A549 (cell line): ENCODE measurements at regions not wholly inside any gene's neighbourhood (a gene's known extent, or its start where the extent isn't known, plus 50 kb on each side); places are given as distances from the start of the nearest gene placed in this dataset.

Source experiments
- ATAC-seq, 2 experiments: fragments of 200-7000 bp in 1 of 2; fragments of >200 bp in 1 of 2; cut with Nextera tagmentation in 1 of 2; cut with Tn5 transposase in 1 of 2; 3 replicates each; pipeline versions ENCODE4 v1.8.0 to v1.9.1; 2018 to 2020; ENCODE audit warnings: mild to moderate bottlenecking in 1 of 2, moderate library complexity in 1 of 2
- CTCF ChIA-PET: fragments of 300-600 bp; sonication (Branson Sonifier 250); formaldehyde crosslinking; extraction: SDS; loops from one replicate; lab custom pipeline; 2021; ENCODE audit warnings: antibody characterized with exemption, inconsistent platforms; lab: Yijun Ruan, JAX
- POLR2A ChIA-PET: fragments of 350-600 bp; formaldehyde crosslinking; extraction: SDS; loops from one replicate; lab custom pipeline; 2021; ENCODE audit warnings: antibody characterized with exemption, inconsistent platforms; lab: Yijun Ruan, JAX
- DNase-seq, 2 experiments: peaks; one replicate each; pipeline versions ENCODE4 v3.0.0 to v3.0.0-alpha.2; 2011 to 2016; ENCODE audit warnings: low read depth in 1 of 2, low spot score in 1 of 2
- FAIRE-seq: peaks from 2 replicates; lab custom pipeline; 2011; peaks lifted over from hg19 to GRCh38; lab: Jason Lieb, UNC
- H3K27ac ChIP-seq, 2 experiments: fragments of >200 bp; sonication (Bioruptor Twin); formaldehyde crosslinking; 3 replicates each; pipeline ENCODE4 v1.5.1; 2016 to 2017
- H3K4me1 ChIP-seq: fragments of >200 bp; sonication (Bioruptor Twin); formaldehyde crosslinking; 3 replicates; pipeline ENCODE4 v1.6.1; 2016
- H3K4me2 ChIP-seq: fragments of >200 bp; sonication (Bioruptor Twin); formaldehyde crosslinking; 3 replicates; pipeline ENCODE4 v1.6.1; 2016
- H3K4me3 ChIP-seq: fragments of >200 bp; sonication (Bioruptor Twin); formaldehyde crosslinking; 3 replicates; pipeline ENCODE4 v1.5.1; 2016
- H3K9me3 ChIP-seq: fragments of >200 bp; sonication (Bioruptor Twin); formaldehyde crosslinking; 3 replicates; pipeline ENCODE4 v1.6.1; 2016
- ATOH8 ChIP-seq: fragments of 250-450 bp; sonication (Bioruptor Pico); IDR thresholded peaks from 2 replicates; pipeline ENCODE4 v1.5.0; 2020; ENCODE audit warnings: low read depth, mild to moderate bottlenecking, moderate library complexity
- BCL3 ChIP-seq: fragments of >200 bp; sonication (Bioruptor Twin); formaldehyde crosslinking; IDR thresholded peaks from 3 replicates; pipeline ENCODE4 v1.6.1; 2016
- BHLHE40 ChIP-seq: IDR thresholded peaks from 2 replicates; pipeline ENCODE4 v1.6.1; 2012; ENCODE audit warnings: low read depth, low read length, inconsistent platforms
- CBX2 ChIP-seq: fragments of 200-600 bp; sonication (generic); IDR thresholded peaks from 2 replicates; pipeline ENCODE4 v1.6.1; 2016; ENCODE audit warnings: low read depth, mild to moderate bottlenecking, borderline replicate concordance
- CHD4 ChIP-seq: fragments of 200-600 bp; sonication (generic); IDR thresholded peaks from 2 replicates; pipeline ENCODE4 v1.6.1; 2016; ENCODE audit warnings: antibody characterized with exemption, mild to moderate bottlenecking, borderline replicate concordance
- CTCF ChIP-seq: fragments of >200 bp; sonication (Bioruptor Twin); formaldehyde crosslinking; IDR thresholded peaks from 3 replicates; pipeline ENCODE4 v1.5.1; 2016
- E2F6 ChIP-seq: IDR thresholded peaks from 2 replicates; pipeline ENCODE4 v1.6.1; 2012; ENCODE audit warnings: low read depth, borderline replicate concordance
- EHMT2 ChIP-seq: fragments of 200-600 bp; sonication (generic); IDR thresholded peaks from 2 replicates; pipeline ENCODE4 v1.6.1; 2016; ENCODE audit warnings: antibody characterized with exemption, low read depth, mild to moderate bottlenecking, moderate library complexity
- ELK1 ChIP-seq: fragments of 150-350 bp; IDR thresholded peaks from 2 replicates; pipeline ENCODE4 v1.6.1; 2014; ENCODE audit warnings: low read depth, mild to moderate bottlenecking, low read length
- EP300 ChIP-seq, 2 experiments: fragments of >200 bp; sonication (Bioruptor Twin); formaldehyde crosslinking; IDR thresholded peaks; 2 replicates in 1 of 2; 3 replicates in 1 of 2; pipeline ENCODE4 v1.6.1; 2016 to 2017
- FOSB ChIP-seq: fragments of 250-450 bp; sonication (Bioruptor Pico); IDR thresholded peaks from 2 replicates; pipeline ENCODE4 v1.5.0; 2020; ENCODE audit warnings: mild to moderate bottlenecking, moderate library complexity
- FOXS1 ChIP-seq: fragments of 250-450 bp; sonication (Bioruptor Pico); IDR thresholded peaks from 2 replicates; pipeline ENCODE4 v1.5.0; 2020; ENCODE audit warnings: mild to moderate bottlenecking, moderate library complexity
- HOXA7 ChIP-seq: fragments of 250-450 bp; sonication (Bioruptor Pico); IDR thresholded peaks from 2 replicates; pipeline ENCODE4 v1.5.0; 2020; ENCODE audit warnings: mild to moderate bottlenecking, moderate library complexity
- MAX ChIP-seq: IDR thresholded peaks from 2 replicates; pipeline ENCODE4 v1.6.1; 2012
- NR3C1 ChIP-seq: fragments of >200 bp; sonication (Bioruptor Twin); formaldehyde crosslinking; IDR thresholded peaks from 3 replicates; pipeline ENCODE4 v1.6.1; 2017
- PBX3 ChIP-seq: IDR thresholded peaks from 2 replicates; pipeline ENCODE4 v1.6.1; 2012
- POLR2AphosphoS2 ChIP-seq: conservative IDR thresholded peaks from 2 replicates; pipeline ENCODE4 v1.6.1; 2012; ENCODE audit warnings: low read length, improper control_type of control experiment, inconsistent platforms
- SMC3 ChIP-seq: fragments of >200 bp; sonication (Bioruptor Twin); formaldehyde crosslinking; IDR thresholded peaks from 3 replicates; pipeline ENCODE4 v1.6.1; 2018; ENCODE audit warnings: inconsistent platforms
- ZC3H11A ChIP-seq: fragments of 450-650 bp; IDR thresholded peaks from 2 replicates; pipeline ENCODE4 v1.6.1; 2014; ENCODE audit warnings: antibody characterized with exemption, mild to moderate bottlenecking
- ZSCAN20 ChIP-seq: fragments of 250-450 bp; sonication (Bioruptor Pico); IDR thresholded peaks from 2 replicates; pipeline ENCODE4 v1.8.0; 2022; ENCODE audit warnings: mild to moderate bottlenecking, moderate library complexity
- WGBS: methylation state at CpG from one replicate; pipeline ENCODE4 v1.1.6; 2017; ENCODE audit errors: missing lambda C conversion rate; 5-methylcytosine and 5-hydroxymethylcytosine counted together

- H3K4me3 ChIP-seq = no peak overlapping the region
- FAIRE-seq (no peak), DNase-seq (no peak)
- ChIA-PET CTCF (no interaction called here), POLR2A (no interaction called here)
- H3K4me1 ChIP-seq = no peaks in the 10 kb centered on the region
- H3K4me2 ChIP-seq = no peak overlapping the region
- no peaks in the 10 kb centered on the region for H3K9me3 ChIP-seq
- no peak overlapping the region for H3K27ac ChIP-seq
- TF ChIP-seq ZC3H11A (no peak), ELK1 (no peak), ATOH8 (CRISPR knock-in tag) (no peak), BCL3 (no peak), SMC3 (no peak), POLR2AphosphoS2 (no peak), CBX2 (no peak), CHD4 (no peak), BHLHE40 (no peak), NR3C1 (no peak), CTCF (no peak), PBX3 (no peak), EP300 (IDR thresholded peaks at IDR 0.05) (no peak), EHMT2 (no peak), FOSB (CRISPR knock-in tag) (no peak), HOXA7 (CRISPR knock-in tag) (no peak), MAX (no peak), E2F6 (no peak), ZSCAN20 (CRISPR knock-in tag) (no peak), FOXS1 (CRISPR knock-in tag) (no peak)
- TF ChIP-seq, all 56 proteins: peak for 0
- 3% methylated on average over 1 of the region's 1 CpG for WGBS
- no peak for ATAC-seq
Measured at GRCh38 chr3:94252316-94252715, 189.5 kb downstream of the NSUN3 start.
